ENCODE measurements at regions not wholly inside any gene's neighbourhood (a gene's known extent, or its start where the extent isn't known, plus 50 kb on each side); places are given as distances from the start of the nearest gene placed in this dataset.

DNA sequence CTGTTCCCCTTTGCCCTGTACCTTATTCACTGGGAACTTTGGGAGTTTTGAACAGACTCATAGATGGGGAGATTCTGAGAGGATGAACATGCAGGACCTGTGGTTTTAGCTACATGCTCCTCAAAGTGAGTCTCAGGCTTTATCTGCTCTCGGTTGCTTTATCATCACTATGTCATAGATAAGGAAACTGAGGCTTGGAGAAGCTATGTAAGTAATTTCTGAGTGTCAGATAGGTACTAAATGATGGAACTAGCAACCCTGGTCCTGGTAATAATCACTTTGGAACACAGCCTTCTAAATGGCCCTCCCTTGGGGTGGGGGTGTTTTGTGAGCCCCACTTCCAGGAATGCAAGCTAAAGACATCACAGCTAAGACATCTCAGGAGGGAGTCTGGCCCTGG lies 186.2 kb upstream of the MEX3C start:
- FAIRE-seq: no peak

More for the DNA sequence above, 186.2 kb upstream of the MEX3C start:
- Histone ChIP-seq H3K23me2 (ENCODE audit: low read depth, low read length) (no peaks in the 10 kb centered on the region), H3K56ac (replicated peaks; ENCODE audit: insufficient read length, low read depth, low read length) (no peak overlapping the region), H3K36me3 (ENCODE audit: control insufficient read depth in 2 of 4, insufficient read depth in 4 of 4, low read length in 3 of 4) (no peaks in the 10 kb centered on the region), H2BK5ac (ENCODE audit: low read depth, low read length) (no peak overlapping the region), H2BK120ac (replicated peaks; ENCODE audit: low read depth, low read length) (no peak overlapping the region), H3K14ac (ENCODE audit: insufficient read length) (no peak overlapping the region), H4K20me1 (replicated peaks in 1 of 2; ENCODE audit: control insufficient read depth in 1 of 2, insufficient read depth in 2 of 2, low read length in 2 of 2) (no peaks in the 10 kb centered on the region), H3K4me1 (replicated peaks in 1 of 4; ENCODE audit: control insufficient read depth in 3 of 4, insufficient read depth in 4 of 4, low read length in 3 of 4) (no peaks in the 10 kb centered on the region), H3K4me3 (ENCODE audit: extremely low read depth in 1 of 4, insufficient read depth in 2 of 4, low read depth in 3 of 4, low read length in 4 of 4) (no peak overlapping the region), H3K23ac (ENCODE audit: insufficient read length) (no peak overlapping the region), H3K9me3 (ENCODE audit: insufficient read depth in 2 of 2, low read depth in 1 of 2, low read length in 1 of 2) (no peaks in the 10 kb centered on the region), H2AFZ (ENCODE audit: low read length) (no peak overlapping the region), H3K9ac (replicated peaks in 1 of 4; ENCODE audit: extremely low read depth in 1 of 4, low read depth in 3 of 4, low read length in 3 of 4) (no peak overlapping the region), H2AK5ac (ENCODE audit: low read depth, low read length) (no peak overlapping the region), H3K79me2 (ENCODE audit: control insufficient read depth in 1 of 2, insufficient read depth in 2 of 2, low read length in 2 of 2) (no peaks in the 10 kb centered on the region), H4K8ac (ENCODE audit: extremely low read depth, insufficient read depth, low read length) (no peak overlapping the region), H3K4me2 (ENCODE audit: insufficient read depth in 1 of 2, low read depth in 2 of 2, low read length in 2 of 2) (no peak overlapping the region), H3K27ac (ENCODE audit: low read depth, low read length) (no peak overlapping the region), H2BK20ac (ENCODE audit: low read length) (no peak overlapping the region), H4K91ac (replicated peaks; ENCODE audit: insufficient read length, low read length) (no peak overlapping the region), H3K18ac (ENCODE audit: extremely low read depth, low read length) (no peak overlapping the region), H3K4ac (replicated peaks; ENCODE audit: insufficient read length, low read depth, low read length) (no peak overlapping the region), H2BK15ac (ENCODE audit: low read length) (no peak overlapping the region), H4K5ac (ENCODE audit: insufficient read length, low read depth, low read length) (no peak overlapping the region), H2BK12ac (ENCODE audit: low read depth, low read length) (no peak overlapping the region), H3K79me1 (ENCODE audit: low read depth, low read length) (no peaks in the 10 kb centered on the region), H3K27me3 (replicated peaks in 1 of 4; ENCODE audit: control insufficient read depth in 3 of 4, extremely low read depth in 1 of 4, insufficient read depth in 3 of 4, low read length in 3 of 4) (no peaks in the 10 kb centered on the region)
- WGBS, 2 experiments (ENCODE audit: extremely low coverage in 1 of 2, insufficient coverage in 1 of 2, insufficient read length in 1 of 2, insufficient replicate concordance in 2 of 2, low coverage in 1 of 2, low lambda C conversion rate in 2 of 2, missing lambda C conversion rate in 1 of 2): 88% methylated on average over 1 of the region's 1 CpG; no CpG with 5 or more reads in 1 of the 2 experiments
- DNase-seq (ENCODE audit: low read depth in 1 of 2, low spot score in 2 of 2): no peak
- TF ChIP-seq KDM4A (IDR thresholded peaks at IDR 0.05; ENCODE audit: low read depth, low read length, severe bottlenecking): no peak
- POLR2A ChIA-PET (ENCODE audit: partially characterized antibody): no interaction called here
- CTCF ChIA-PET (ENCODE audit: partially characterized antibody): interaction anchor here (0.6 to 3.3 kb wide), 24 partner anchors 8 to 656 kb away, joined by 3 to 23 read pairs (median 4); no protein-coding TSS in a partner anchor
